ENCODE measurements at regions not wholly inside any gene's neighbourhood (a gene's known extent, or its start where the extent isn't known, plus 50 kb on each side); places are given as distances from the start of the nearest gene placed in this dataset.
"Not testable (repeated sequence)": the region's sequence is repeated elsewhere in the genome, so short reads cannot be mapped to it uniquely, and the experiment has no call there.

- Mint-ChIP-seq H3K9me3 (no peaks in the 10 kb centered on the region), H3K27me3 (ENCODE audit: low read depth) (no peaks in the 10 kb centered on the region), H3K4me3 (no peak overlapping the region), H3K36me3 (ENCODE audit: low read depth) (no peaks in the 10 kb centered on the region), H3K27ac (ENCODE audit: unreplicated experiment) (no peak overlapping the region), H3K4me1 (no peaks in the 10 kb centered on the region)
- no peak for TF ChIP-seq CTCF (conservative IDR thresholded peaks at IDR 0.05)
- no peak for DNase-seq (ENCODE audit: low read depth, low spot score)
Measured at GRCh38 chr5:101461455-101461854, 558.4 kb upstream of the ST8SIA4 start.

- Mint-ChIP-seq H3K9me3 (no peaks in the 10 kb centered on the region), H3K4me3 (no peak overlapping the region), H3K27me3 (ENCODE audit: low read depth) (no peaks in the 10 kb centered on the region), H3K27ac (ENCODE audit: unreplicated experiment) (no peak overlapping the region), H3K4me1 (no peaks in the 10 kb centered on the region), H3K36me3 (ENCODE audit: low read depth) (no peaks in the 10 kb centered on the region)
- no peak for DNase-seq (ENCODE audit: low read depth, low spot score)
- TF ChIP-seq CTCF (conservative IDR thresholded peaks at IDR 0.05) = no peak
Measured at GRCh38 chr5:101458587-101458986, 555.5 kb upstream of the ST8SIA4 start.

GRCh38 chr5:101455851-101456250, 552.8 kb upstream of the ST8SIA4 start:
- no peaks in the 10 kb centered on the region for H3K27me3 Mint-ChIP-seq (ENCODE audit: low read depth)
- H3K4me1 Mint-ChIP-seq = no peaks in the 10 kb centered on the region
- TF ChIP-seq CTCF (conservative IDR thresholded peaks at IDR 0.05) = no peak

GRCh38 chr5:101455048-101455447, 552.0 kb upstream of the ST8SIA4 start:
- Mint-ChIP-seq H3K27ac (ENCODE audit: unreplicated experiment) (no peak overlapping the region), H3K27me3 (ENCODE audit: low read depth) (no peaks in the 10 kb centered on the region), H3K4me1 (no peaks in the 10 kb centered on the region), H3K9me3 (no peaks in the 10 kb centered on the region), H3K36me3 (ENCODE audit: low read depth) (no peaks in the 10 kb centered on the region), H3K4me3 (no peak overlapping the region)
- no peak for DNase-seq (ENCODE audit: low read depth, low spot score)
- no peak for TF ChIP-seq CTCF (conservative IDR thresholded peaks at IDR 0.05)

More at GRCh38 chr5:101455851-101456250, 552.8 kb upstream of the ST8SIA4 start:
- Mint-ChIP-seq H3K27ac (ENCODE audit: unreplicated experiment) (no peak overlapping the region), H3K36me3 (ENCODE audit: low read depth) (no peaks in the 10 kb centered on the region), H3K4me3 (no peak overlapping the region), H3K9me3 (no peaks in the 10 kb centered on the region)
- DNase-seq (ENCODE audit: low read depth, low spot score) = no peak

GRCh38 chr5:101442281-101442680, 539.2 kb upstream of the ST8SIA4 start:
- not testable (repeated sequence) for H3K27me3 Mint-ChIP-seq (ENCODE audit: low read depth); H3K4me1 Mint-ChIP-seq; H3K4me3 Mint-ChIP-seq; H3K27ac Mint-ChIP-seq (ENCODE audit: unreplicated experiment); H3K36me3 Mint-ChIP-seq (ENCODE audit: low read depth); DNase-seq (ENCODE audit: low read depth, low spot score)
- peaks cover 11% of the 10 kb centered on the region for H3K9me3 Mint-ChIP-seq

- H3K4me3 Mint-ChIP-seq = no peak overlapping the region
- no peak for DNase-seq (ENCODE audit: low read depth, low spot score)
- peaks cover 3% of the 10 kb centered on the region for H3K36me3 Mint-ChIP-seq (ENCODE audit: low read depth)
- no peaks in the 10 kb centered on the region for H3K4me1 Mint-ChIP-seq
- H3K27me3 Mint-ChIP-seq (ENCODE audit: low read depth) = no peaks in the 10 kb centered on the region
- H3K9me3 Mint-ChIP-seq = peaks cover 11% of the 10 kb centered on the region
- TF ChIP-seq CTCF (conservative IDR thresholded peaks at IDR 0.05) = no peak
- H3K27ac Mint-ChIP-seq (ENCODE audit: unreplicated experiment) = no peak overlapping the region
Measured at GRCh38 chr5:101440173-101440572, 537.1 kb upstream of the ST8SIA4 start.
